ENCODE measurements at regions not wholly inside any gene's neighbourhood (a gene's known extent, or its start where the extent isn't known, plus 50 kb on each side); places are given as distances from the start of the nearest gene placed in this dataset.

GRCh38 chr12:18981732-18982131 lies 147.8 kb upstream of the PLEKHA5 start:
- TF ChIP-seq CTCF (IDR thresholded peaks at IDR 0.05; ENCODE audit: low read depth, low read length): no peak
- in situ Hi-C loops (cut with HindIII; ENCODE audit: low sequenced_read_pairs): no loop called here
- no peak for DNase-seq (ENCODE audit: low read depth, low spot score)

GRCh38 chr12:18982226-18982949 lies 147.1 kb upstream of the PLEKHA5 start:
- TF ChIP-seq CTCF (IDR thresholded peaks at IDR 0.05; ENCODE audit: low read depth, low read length): no peak
- DNase-seq (ENCODE audit: low read depth, low spot score): no peak
- H3K4me3 ChIP-seq (ENCODE audit: low read depth, low read length): no peak overlapping the region
- in situ Hi-C loops (cut with HindIII; ENCODE audit: low sequenced_read_pairs): no loop called here

More at GRCh38 chr12:18981732-18982131, 147.8 kb upstream of the PLEKHA5 start:
- no peak overlapping the region for H3K4me3 ChIP-seq (ENCODE audit: low read depth, low read length)

- DNase-seq (ENCODE audit: low read depth, low spot score): no peak
- in situ Hi-C loops (cut with HindIII; ENCODE audit: low sequenced_read_pairs): no loop called here
- H3K4me3 ChIP-seq (ENCODE audit: low read depth, low read length): no peak overlapping the region
- TF ChIP-seq CTCF (IDR thresholded peaks at IDR 0.05; ENCODE audit: low read depth, low read length): no peak
Measured at GRCh38 chr12:18983854-18984253, 145.7 kb upstream of the PLEKHA5 start.

GRCh38 chr12:18990856-18991255 lies 138.7 kb upstream of the PLEKHA5 start:
- no peak for TF ChIP-seq CTCF (IDR thresholded peaks at IDR 0.05; ENCODE audit: low read depth, low read length)
- H3K4me3 ChIP-seq (ENCODE audit: low read depth, low read length): no peak overlapping the region
- DNase-seq (ENCODE audit: low read depth, low spot score): no peak
- in situ Hi-C loops (cut with HindIII; ENCODE audit: low sequenced_read_pairs): no loop called here

GRCh38 chr12:18992336-18992735 lies 137.2 kb upstream of the PLEKHA5 start:
- in situ Hi-C loops (cut with HindIII; ENCODE audit: low sequenced_read_pairs): no loop called here
- TF ChIP-seq CTCF (IDR thresholded peaks at IDR 0.05; ENCODE audit: low read depth, low read length): no peak
- no peak overlapping the region for H3K4me3 ChIP-seq (ENCODE audit: low read depth, low read length)
- DNase-seq (ENCODE audit: low read depth, low spot score): no peak

- peak; percentile 61 for DNase-seq (ENCODE audit: low read depth, low spot score)
- no peak for TF ChIP-seq CTCF (IDR thresholded peaks at IDR 0.05; ENCODE audit: low read depth, low read length)
Measured at GRCh38 chr12:18998343-18999261, 130.9 kb upstream of the PLEKHA5 start.

More at GRCh38 chr12:18998343-18999261, 130.9 kb upstream of the PLEKHA5 start:
- in situ Hi-C loops (cut with HindIII; ENCODE audit: low sequenced_read_pairs): no loop called here
- H3K4me3 ChIP-seq (ENCODE audit: low read depth, low read length): no peak overlapping the region

Data from astrocyte of the spinal cord (primary cell).